AG10803 (cell line): ENCODE measurements at regions not wholly inside any gene's neighbourhood (a gene's known extent, or its start where the extent isn't known, plus 50 kb on each side); places are given as distances from the start of the nearest gene placed in this dataset.

Experiments used
- DNase-seq: peaks from one replicate; pipeline ENCODE4 v3.0.0; 2010; ENCODE audit warnings: low read depth
- H3K4me3 ChIP-seq: 2 replicates; pipeline ENCODE4 v1.5.1; 2011; ENCODE audit warnings: mild to moderate bottlenecking, low read length, control low read depth
- CTCF ChIP-seq: conservative IDR thresholded peaks from 2 replicates; pipeline ENCODE4 v1.5.1; 2011; ENCODE audit warnings: mild to moderate bottlenecking, low read length, control low read depth, inconsistent platforms

- no peak overlapping the region for H3K4me3 ChIP-seq
- no peak for DNase-seq
- TF ChIP-seq CTCF, result no peak
Observed at GRCh38 chr6:48626421-48626820, 515.4 kb upstream of the PTCHD4 start.

DNA sequence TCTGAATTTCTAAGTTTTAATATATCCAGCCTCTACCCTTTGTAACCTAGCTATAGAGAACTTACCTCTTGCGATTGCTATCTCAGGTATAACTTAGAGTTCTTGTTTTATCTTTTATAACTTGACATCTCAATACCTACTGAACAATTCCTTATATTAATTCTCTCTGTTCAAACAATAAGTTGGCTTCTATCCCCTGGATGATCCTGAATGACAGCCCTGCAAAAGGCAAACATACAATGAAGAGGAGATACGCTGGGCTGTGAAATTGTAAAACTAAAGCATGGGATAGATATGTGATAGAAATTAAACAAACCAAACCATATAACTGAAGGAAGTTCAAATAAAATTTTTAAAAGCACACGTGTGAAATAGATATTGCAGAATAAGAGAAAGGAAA is 513.6 kb upstream of the PTCHD4 start:
- no peak for DNase-seq
- no peak for TF ChIP-seq CTCF

DNA sequence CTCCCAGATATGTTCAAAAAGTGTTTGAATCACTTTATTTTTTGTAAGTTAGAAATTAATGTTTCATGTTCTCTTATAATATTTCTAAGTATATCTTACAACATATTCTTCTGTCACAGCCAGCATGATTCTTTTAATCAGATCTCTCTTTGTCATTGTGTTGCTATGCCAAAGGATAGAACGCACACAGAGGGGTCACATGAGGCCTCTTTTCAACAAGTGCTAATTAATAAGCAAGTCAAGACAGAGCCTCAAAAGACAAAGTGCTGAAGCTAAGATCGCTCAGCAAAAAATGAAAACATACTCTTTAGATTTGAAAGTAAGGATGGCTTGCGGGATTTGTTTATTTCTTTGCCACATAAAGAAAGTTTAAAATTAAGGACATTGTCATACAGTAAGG is 508.8 kb upstream of the PTCHD4 start:
- no peak for DNase-seq
- no peak overlapping the region for H3K4me3 ChIP-seq

More for the DNA sequence above, 513.6 kb upstream of the PTCHD4 start:
- H3K4me3 ChIP-seq, result no peak overlapping the region

GRCh38 chr6:48615041-48615440 is 504.0 kb upstream of the PTCHD4 start:
- TF ChIP-seq CTCF, result no peak
- no peak for DNase-seq

More for the DNA sequence above, 508.8 kb upstream of the PTCHD4 start:
- TF ChIP-seq CTCF, result no peak

GRCh38 chr6:48614326-48614725 is 503.3 kb upstream of the PTCHD4 start:
- H3K4me3 ChIP-seq, result no peak overlapping the region
- DNase-seq, result no peak
- TF ChIP-seq CTCF, result no peak

More at GRCh38 chr6:48615041-48615440, 504.0 kb upstream of the PTCHD4 start:
- H3K4me3 ChIP-seq, result no peak overlapping the region

- DNase-seq, result no peak
- H3K4me3 ChIP-seq, result no peak overlapping the region
- TF ChIP-seq CTCF, result no peak
Observed at GRCh38 chr6:48613231-48613949, 502.4 kb upstream of the PTCHD4 start.

GRCh38 chr6:48611332-48611731 is 500.3 kb upstream of the PTCHD4 start:
- no peak for TF ChIP-seq CTCF
- no peak overlapping the region for H3K4me3 ChIP-seq
- no peak for DNase-seq
